Right lobe of liver (tissue), 4 donors: ENCODE measurements at regions not wholly inside any gene's neighbourhood (a gene's known extent, or its start where the extent isn't known, plus 50 kb on each side); places are given as distances from the start of the nearest gene placed in this dataset.

ENCODE experiments used
- POLR2A ChIP-seq: fragments of 450-650 bp; IDR thresholded peaks from one replicate; pipeline ENCODE4 v1.6.1; 2017; ENCODE audit warnings: antibody characterized with exemption, mild to moderate bottlenecking
- TF ChIP-seq, protein P1 (sequence below), 4 donors: fragments of 200-600 bp in 3 of 4; fragments of 450-650 bp in 1 of 4; IDR thresholded peaks; one replicate each; pipeline versions ENCODE4 v1.5.1 to v1.8.0; 2016 to 2022; ENCODE audit warnings: antibody characterized with exemption in 4 of 4, mild to moderate bottlenecking in 2 of 4
- donor health status: DM: no; HTN: no; CAD: no.
- donor health status: DM: no; HTN: no; CAD: no.
- donor health status: DM: no; HTN: yes; CAD: no.

DNA sequence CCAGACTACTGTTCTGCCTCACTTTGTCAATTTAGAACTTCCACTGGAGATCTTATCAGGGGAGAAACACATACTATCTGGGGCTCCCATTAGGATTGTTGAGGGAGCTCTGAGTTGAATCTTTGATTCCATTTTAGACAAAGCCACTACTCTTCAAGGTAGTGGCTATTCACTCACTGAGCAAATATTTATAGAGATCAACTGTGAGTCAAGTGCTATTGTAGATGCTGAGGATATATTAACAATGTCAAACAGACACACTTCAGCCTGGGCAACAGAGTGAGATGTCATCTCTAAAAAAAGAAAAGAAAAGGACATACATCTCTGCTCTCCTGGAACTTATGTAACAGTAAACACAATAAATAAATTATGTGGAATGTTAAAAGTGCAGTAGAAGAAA, 315.3 kb downstream of the PTEN start:
- TF ChIP-seq, protein P1, sequence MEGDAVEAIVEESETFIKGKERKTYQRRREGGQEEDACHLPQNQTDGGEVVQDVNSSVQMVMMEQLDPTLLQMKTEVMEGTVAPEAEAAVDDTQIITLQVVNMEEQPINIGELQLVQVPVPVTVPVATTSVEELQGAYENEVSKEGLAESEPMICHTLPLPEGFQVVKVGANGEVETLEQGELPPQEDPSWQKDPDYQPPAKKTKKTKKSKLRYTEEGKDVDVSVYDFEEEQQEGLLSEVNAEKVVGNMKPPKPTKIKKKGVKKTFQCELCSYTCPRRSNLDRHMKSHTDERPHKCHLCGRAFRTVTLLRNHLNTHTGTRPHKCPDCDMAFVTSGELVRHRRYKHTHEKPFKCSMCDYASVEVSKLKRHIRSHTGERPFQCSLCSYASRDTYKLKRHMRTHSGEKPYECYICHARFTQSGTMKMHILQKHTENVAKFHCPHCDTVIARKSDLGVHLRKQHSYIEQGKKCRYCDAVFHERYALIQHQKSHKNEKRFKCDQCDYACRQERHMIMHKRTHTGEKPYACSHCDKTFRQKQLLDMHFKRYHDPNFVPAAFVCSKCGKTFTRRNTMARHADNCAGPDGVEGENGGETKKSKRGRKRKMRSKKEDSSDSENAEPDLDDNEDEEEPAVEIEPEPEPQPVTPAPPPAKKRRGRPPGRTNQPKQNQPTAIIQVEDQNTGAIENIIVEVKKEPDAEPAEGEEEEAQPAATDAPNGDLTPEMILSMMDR (IDR thresholded peaks at IDR 0.05): no peak
- no peak for TF ChIP-seq POLR2A
